GM21723 (cell line): ENCODE measurements at regions not wholly inside any gene's neighbourhood (a gene's known extent, or its start where the extent isn't known, plus 50 kb on each side); places are given as distances from the start of the nearest gene placed in this dataset.
A peak's percentile ranks its signal among the peaks of the same experiment; 100 is the strongest.

ENCODE experiments used
- ATAC-seq: cut with Tn5 transposase; IDR thresholded peaks from one replicate; pipeline ENCODE4 v1.9.1; 2021; ENCODE audit warnings: mild to moderate bottlenecking, moderate library complexity; ENCODE audit not compliant: unreplicated experiment

GRCh38 chr10:131727560-131727959 lies 173.2 kb upstream of the PPP2R2D start:
- no peak for ATAC-seq

GRCh38 chr10:131728286-131729228 lies 172.3 kb upstream of the PPP2R2D start:
- no peak for ATAC-seq

- no peak for ATAC-seq
Measured at GRCh38 chr10:131729361-131729760, 171.4 kb upstream of the PPP2R2D start.

- no peak for ATAC-seq
Measured at GRCh38 chr10:131729938-131730660, 170.7 kb upstream of the PPP2R2D start.

GRCh38 chr10:131730771-131731497 lies 169.9 kb upstream of the PPP2R2D start:
- no peak for ATAC-seq

- no peak for ATAC-seq
Measured at GRCh38 chr10:131731780-131732630, 168.8 kb upstream of the PPP2R2D start.

- no peak for ATAC-seq
Measured at GRCh38 chr10:131732631-131733127, 168.1 kb upstream of the PPP2R2D start.

GRCh38 chr10:131733596-131733995 lies 167.2 kb upstream of the PPP2R2D start:
- no peak for ATAC-seq

- no peak for ATAC-seq
Measured at GRCh38 chr10:131735577-131735976, 165.2 kb upstream of the PPP2R2D start.

GRCh38 chr10:131736321-131736980 lies 164.4 kb upstream of the PPP2R2D start:
- no peak for ATAC-seq

- no peak for ATAC-seq
Measured at GRCh38 chr10:131737543-131738395, 163.0 kb upstream of the PPP2R2D start.

- no peak for ATAC-seq
Measured at GRCh38 chr10:131738396-131738735, 162.4 kb upstream of the PPP2R2D start.

- no peak for ATAC-seq
Measured at GRCh38 chr10:131739206-131739605, 161.6 kb upstream of the PPP2R2D start.

- no peak for ATAC-seq
Measured at GRCh38 chr10:131742500-131742951, 158.3 kb upstream of the PPP2R2D start.

GRCh38 chr10:131743190-131744151 lies 157.3 kb upstream of the PPP2R2D start:
- peak; percentile 78 for ATAC-seq

- ATAC-seq: no peak
Measured at GRCh38 chr10:131744346-131744745, 156.5 kb upstream of the PPP2R2D start.

- no peak for ATAC-seq
Measured at GRCh38 chr10:131745591-131745990, 155.2 kb upstream of the PPP2R2D start.
